ENCODE measurements at regions not wholly inside any gene's neighbourhood (a gene's known extent, or its start where the extent isn't known, plus 50 kb on each side); places are given as distances from the start of the nearest gene placed in this dataset.

GRCh38 chr12:127712561-127712960 lies 554.4 kb upstream of the TMEM132C start:
- Histone ChIP-seq H3K4me1 (no peaks in the 10 kb centered on the region), H3K9me3 (no peaks in the 10 kb centered on the region), H3K27me3 (no peaks in the 10 kb centered on the region), H3K27ac (no peak overlapping the region), H3K36me3 (no peaks in the 10 kb centered on the region), H3K4me3 (no peak overlapping the region)
- TF ChIP-seq, protein P1, sequence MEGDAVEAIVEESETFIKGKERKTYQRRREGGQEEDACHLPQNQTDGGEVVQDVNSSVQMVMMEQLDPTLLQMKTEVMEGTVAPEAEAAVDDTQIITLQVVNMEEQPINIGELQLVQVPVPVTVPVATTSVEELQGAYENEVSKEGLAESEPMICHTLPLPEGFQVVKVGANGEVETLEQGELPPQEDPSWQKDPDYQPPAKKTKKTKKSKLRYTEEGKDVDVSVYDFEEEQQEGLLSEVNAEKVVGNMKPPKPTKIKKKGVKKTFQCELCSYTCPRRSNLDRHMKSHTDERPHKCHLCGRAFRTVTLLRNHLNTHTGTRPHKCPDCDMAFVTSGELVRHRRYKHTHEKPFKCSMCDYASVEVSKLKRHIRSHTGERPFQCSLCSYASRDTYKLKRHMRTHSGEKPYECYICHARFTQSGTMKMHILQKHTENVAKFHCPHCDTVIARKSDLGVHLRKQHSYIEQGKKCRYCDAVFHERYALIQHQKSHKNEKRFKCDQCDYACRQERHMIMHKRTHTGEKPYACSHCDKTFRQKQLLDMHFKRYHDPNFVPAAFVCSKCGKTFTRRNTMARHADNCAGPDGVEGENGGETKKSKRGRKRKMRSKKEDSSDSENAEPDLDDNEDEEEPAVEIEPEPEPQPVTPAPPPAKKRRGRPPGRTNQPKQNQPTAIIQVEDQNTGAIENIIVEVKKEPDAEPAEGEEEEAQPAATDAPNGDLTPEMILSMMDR (IDR thresholded peaks at IDR 0.05 in 4 of 5, conservative IDR thresholded peaks at IDR 0.05 in 1 of 5): no peak
- no peak for TF ChIP-seq POLR2A (IDR thresholded peaks at IDR 0.05)
- intact Hi-C loops (cut with DNase I; ENCODE audit: low total_unique reads): no loop called here
- ATAC-seq: no peak
- no peak for DNase-seq
- in situ Hi-C loops (cut with MboI; ENCODE audit: low sequenced_read_pairs in 4 of 4): no loop called here

DNA sequence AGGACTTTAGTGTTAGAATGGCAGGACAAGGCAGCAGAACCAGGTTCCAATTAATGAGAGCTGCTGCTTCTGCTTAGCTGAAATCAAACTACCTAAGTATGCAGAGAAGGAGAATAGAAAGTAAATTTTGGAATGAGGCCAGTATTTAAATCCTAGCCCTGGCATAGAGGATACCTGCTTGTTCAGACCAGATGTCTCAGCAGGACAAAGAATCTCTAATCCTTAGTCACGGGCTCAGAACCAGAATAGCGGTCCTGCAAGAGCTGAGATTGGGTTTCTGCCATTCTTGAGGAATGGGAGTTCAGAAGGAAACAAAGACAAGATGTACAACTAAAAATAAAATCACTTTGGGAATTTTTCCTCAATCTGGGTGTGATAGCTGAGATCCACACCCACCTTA lies 550.8 kb upstream of the TMEM132C start:
- no peaks in the 10 kb centered on the region for H3K9me3 ChIP-seq
- in situ Hi-C loops (cut with MboI; ENCODE audit: low sequenced_read_pairs in 4 of 4): no loop called here
- TF ChIP-seq, protein P1 (IDR thresholded peaks at IDR 0.05 in 4 of 5, conservative IDR thresholded peaks at IDR 0.05 in 1 of 5): no peak
- no peak for TF ChIP-seq POLR2A (IDR thresholded peaks at IDR 0.05)
- H3K4me3 ChIP-seq: no peak overlapping the region
- H3K27me3 ChIP-seq: no peaks in the 10 kb centered on the region
- intact Hi-C loops (cut with DNase I; ENCODE audit: low total_unique reads): no loop called here
- ATAC-seq (no peak), DNase-seq (no peak)
- no peaks in the 10 kb centered on the region for H3K4me1 ChIP-seq
- H3K36me3 ChIP-seq: no peaks in the 10 kb centered on the region
- no peak overlapping the region for H3K27ac ChIP-seq

DNA sequence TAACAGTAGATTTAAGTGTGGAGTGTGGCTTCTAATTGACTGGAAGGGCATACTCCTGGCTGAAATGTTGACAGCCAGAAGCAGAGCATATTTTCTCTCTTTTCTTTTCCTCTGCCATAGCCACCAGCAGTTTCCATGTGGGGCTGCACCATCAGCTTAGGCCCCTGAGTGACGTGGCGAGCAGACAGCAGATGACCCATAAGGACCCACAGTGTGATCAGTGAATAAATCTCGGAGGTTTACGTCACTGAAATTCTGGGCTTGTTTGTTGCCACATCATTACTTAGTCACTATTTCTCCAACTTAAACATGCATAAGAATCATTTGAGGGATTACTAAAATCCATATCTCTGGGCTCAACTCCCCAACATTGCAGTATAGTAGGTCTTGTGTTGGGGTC lies 549.7 kb upstream of the TMEM132C start:
- Histone ChIP-seq H3K27me3 (no peaks in the 10 kb centered on the region), H3K4me1 (no peaks in the 10 kb centered on the region), H3K27ac (no peak overlapping the region), H3K36me3 (no peaks in the 10 kb centered on the region), H3K9me3 (no peaks in the 10 kb centered on the region), H3K4me3 (no peak overlapping the region)
- intact Hi-C loops (cut with DNase I; ENCODE audit: low total_unique reads) (no loop called here), in situ Hi-C loops (cut with MboI; ENCODE audit: low sequenced_read_pairs in 4 of 4) (no loop called here)
- DNase-seq (no peak), ATAC-seq (no peak)
- TF ChIP-seq, protein P1 (IDR thresholded peaks at IDR 0.05 in 4 of 5, conservative IDR thresholded peaks at IDR 0.05 in 1 of 5): no peak
- no peak for TF ChIP-seq POLR2A (IDR thresholded peaks at IDR 0.05)

- TF ChIP-seq POLR2A (IDR thresholded peaks at IDR 0.05): no peak
- TF ChIP-seq, protein P1 (IDR thresholded peaks at IDR 0.05 in 4 of 5, conservative IDR thresholded peaks at IDR 0.05 in 1 of 5): no peak
- Histone ChIP-seq H3K9me3 (no peaks in the 10 kb centered on the region), H3K4me3 (no peak overlapping the region), H3K36me3 (no peaks in the 10 kb centered on the region), H3K4me1 (no peaks in the 10 kb centered on the region), H3K27me3 (no peaks in the 10 kb centered on the region), H3K27ac (no peak overlapping the region)
- in situ Hi-C loops (cut with MboI; ENCODE audit: low sequenced_read_pairs in 4 of 4) (no loop called here), intact Hi-C loops (cut with DNase I; ENCODE audit: low total_unique reads) (no loop called here)
- DNase-seq (no peak), ATAC-seq (no peak)
These were observed 546.6 kb upstream of the TMEM132C start for GRCh38 chr12:127720334-127720733.

DNA sequence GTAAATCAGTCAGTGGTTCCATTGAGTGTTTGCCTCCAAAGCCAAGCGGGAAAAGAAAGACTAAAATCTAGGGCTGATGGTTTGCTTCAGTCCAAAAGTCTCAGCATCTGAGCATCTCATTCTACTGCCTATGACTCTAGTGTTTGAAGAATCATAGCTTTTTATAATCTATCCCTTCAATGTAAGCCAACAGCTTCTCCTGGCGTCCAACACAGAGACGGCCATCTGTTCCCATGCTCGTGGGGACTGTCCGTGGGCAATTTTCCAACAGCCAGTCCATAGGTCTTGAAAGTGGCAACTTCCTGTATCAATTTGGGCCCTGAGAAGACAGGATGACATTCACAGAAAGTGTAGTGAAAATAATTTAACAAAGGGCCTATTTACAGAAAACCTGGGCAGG lies 544.4 kb upstream of the TMEM132C start:
- Histone ChIP-seq H3K36me3 (no peaks in the 10 kb centered on the region), H3K27ac (no peak overlapping the region), H3K4me1 (no peaks in the 10 kb centered on the region), H3K4me3 (no peak overlapping the region), H3K9me3 (no peaks in the 10 kb centered on the region), H3K27me3 (no peaks in the 10 kb centered on the region)
- intact Hi-C loops (cut with DNase I; ENCODE audit: low total_unique reads): no loop called here
- in situ Hi-C loops (cut with MboI; ENCODE audit: low sequenced_read_pairs in 4 of 4): no loop called here
- ATAC-seq: no peak
- no peak for DNase-seq
- TF ChIP-seq, protein P1 (IDR thresholded peaks at IDR 0.05 in 4 of 5, conservative IDR thresholded peaks at IDR 0.05 in 1 of 5): no peak
- no peak for TF ChIP-seq POLR2A (IDR thresholded peaks at IDR 0.05)

Measured in gastrocnemius medialis (tissue), 4 donors.